ENCODE measurements at regions not wholly inside any gene's neighbourhood (a gene's known extent, or its start where the extent isn't known, plus 50 kb on each side); places are given as distances from the start of the nearest gene placed in this dataset.

- Histone ChIP-seq H3K27ac (no peak overlapping the region), H3K4me1 (no peaks in the 10 kb centered on the region), H3K9me3 (no peaks in the 10 kb centered on the region), H3K36me3 (peaks cover 7% of the 10 kb centered on the region), H3K27me3 (ENCODE audit: low read depth) (no peaks in the 10 kb centered on the region), H3K4me3 (no peak overlapping the region)
- DNase-seq (no peak), ATAC-seq (no peak)
- no peak for TF ChIP-seq CTCF (IDR thresholded peaks at IDR 0.05)
- intact Hi-C loops (cut with DNase I), result no loop called here
These were observed 95.2 kb upstream of the TIAM2 start for GRCh38 chr6:154899824-154900463.

- no peak for DNase-seq
- H3K36me3 ChIP-seq, result peaks cover 7% of the 10 kb centered on the region
- TF ChIP-seq CTCF (IDR thresholded peaks at IDR 0.05), result no peak
- H3K27ac ChIP-seq, result no peak overlapping the region
- H3K9me3 ChIP-seq, result no peaks in the 10 kb centered on the region
- H3K4me3 ChIP-seq, result no peak overlapping the region
- H3K4me1 ChIP-seq, result no peaks in the 10 kb centered on the region
- H3K27me3 ChIP-seq (ENCODE audit: low read depth), result no peaks in the 10 kb centered on the region
- ATAC-seq, result no peak
- intact Hi-C loops (cut with DNase I), result no loop called here
These were observed 93.1 kb upstream of the TIAM2 start for GRCh38 chr6:154901876-154902552.

- Histone ChIP-seq H3K4me3 (no peak overlapping the region), H3K27ac (no peak overlapping the region), H3K4me1 (no peaks in the 10 kb centered on the region), H3K9me3 (no peaks in the 10 kb centered on the region), H3K36me3 (peaks cover 12% of the 10 kb centered on the region), H3K27me3 (ENCODE audit: low read depth) (no peaks in the 10 kb centered on the region)
- no peak for TF ChIP-seq CTCF (IDR thresholded peaks at IDR 0.05)
- DNase-seq, result no peak
- intact Hi-C loops (cut with DNase I), result no loop called here
- no peak for ATAC-seq
These were observed 87.8 kb upstream of the TIAM2 start for GRCh38 chr6:154907291-154907690.

GRCh38 chr6:154908723-154909122 is 86.4 kb upstream of the TIAM2 start:
- Histone ChIP-seq H3K27me3 (ENCODE audit: low read depth) (no peaks in the 10 kb centered on the region), H3K4me3 (no peak overlapping the region), H3K4me1 (no peaks in the 10 kb centered on the region), H3K9me3 (no peaks in the 10 kb centered on the region), H3K27ac (no peak overlapping the region), H3K36me3 (peaks cover 12% of the 10 kb centered on the region)
- ATAC-seq (no peak), DNase-seq (no peak)
- intact Hi-C loops (cut with DNase I), result no loop called here
- TF ChIP-seq CTCF (IDR thresholded peaks at IDR 0.05), result no peak

- Histone ChIP-seq H3K4me1 (no peaks in the 10 kb centered on the region), H3K4me3 (no peak overlapping the region), H3K27ac (no peak overlapping the region), H3K36me3 (peaks cover 12% of the 10 kb centered on the region), H3K9me3 (no peaks in the 10 kb centered on the region), H3K27me3 (ENCODE audit: low read depth) (no peaks in the 10 kb centered on the region)
- DNase-seq (no peak), ATAC-seq (no peak)
- no peak for TF ChIP-seq CTCF (IDR thresholded peaks at IDR 0.05)
- intact Hi-C loops (cut with DNase I), result no loop called here
These were observed 85.8 kb upstream of the TIAM2 start for GRCh38 chr6:154909311-154909710.

Measured in lower lobe of right lung (tissue), 2 donors.